Myocyte (in vitro differentiated cells): ENCODE measurements at regions not wholly inside any gene's neighbourhood (a gene's known extent, or its start where the extent isn't known, plus 50 kb on each side); places are given as distances from the start of the nearest gene placed in this dataset.
A peak's percentile ranks its signal among the peaks of the same experiment; 100 is the strongest.

Experiments used
- DNase-seq: peaks from one replicate; pipeline ENCODE4 v3.0.0-alpha.2; 2012; ENCODE audit warnings: low read depth

DNA sequence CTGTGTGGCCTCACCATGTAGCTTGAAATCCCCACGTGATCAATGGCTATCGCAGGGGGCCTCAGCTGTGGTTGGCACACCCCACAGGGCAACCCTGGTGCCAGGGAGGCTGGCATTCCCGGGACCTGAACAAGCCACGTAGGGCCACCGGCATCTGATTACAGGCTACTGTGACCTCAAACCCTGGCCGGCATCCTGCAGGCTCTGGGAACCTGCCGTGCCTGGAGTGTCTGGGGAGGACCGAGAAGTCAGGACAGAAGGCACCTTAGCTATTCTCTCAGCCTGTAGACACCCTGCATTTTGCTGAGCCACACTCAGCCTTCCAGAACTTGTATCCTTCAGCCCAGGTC lies 213.0 kb downstream of the GLI2 start:
- DNase-seq, result peak; percentile 44

DNA sequence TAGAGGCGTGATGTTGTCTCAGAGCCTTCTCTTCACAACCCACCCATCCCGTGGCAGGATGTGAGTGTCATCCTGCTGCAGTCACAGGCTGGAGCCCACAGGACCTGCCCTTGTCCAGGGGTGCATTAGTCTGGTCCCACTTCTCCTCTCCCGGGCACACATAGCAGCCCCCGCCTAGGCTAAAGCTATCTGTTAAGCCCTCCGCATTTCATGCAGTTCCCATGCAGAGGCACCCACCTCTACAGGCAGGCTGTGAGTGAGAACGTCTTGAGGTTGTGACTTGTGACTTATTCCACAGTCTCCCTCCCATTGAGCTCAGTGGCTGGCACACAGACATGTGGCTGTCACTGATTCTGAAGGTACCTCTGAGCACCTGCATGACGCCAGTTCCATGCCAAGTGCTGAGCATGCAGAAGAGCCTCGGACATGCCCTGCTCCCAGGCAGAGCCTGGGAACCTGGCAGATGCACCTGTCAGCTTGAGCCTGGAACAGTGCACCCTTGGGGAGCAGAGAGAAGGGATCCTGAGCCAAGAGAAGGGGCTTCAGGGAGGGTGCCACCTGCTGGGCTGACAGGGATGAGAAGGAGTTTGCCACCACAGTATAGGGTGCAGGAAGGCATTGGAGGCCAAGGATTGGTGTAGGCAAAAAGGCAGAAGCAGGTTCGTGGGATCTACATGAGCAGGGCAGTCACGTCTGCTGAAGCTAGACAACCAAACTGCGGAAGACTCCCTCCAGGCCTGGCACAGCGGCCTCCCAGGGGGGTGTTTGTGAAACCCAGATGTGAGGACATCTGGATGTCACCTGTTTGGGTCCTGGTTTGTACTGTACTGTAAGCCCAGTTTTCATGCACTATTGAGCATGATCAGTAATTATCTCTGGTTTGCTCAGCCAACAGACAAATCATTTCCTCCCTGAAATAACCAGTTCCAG lies 213.6 kb downstream of the GLI2 start:
- DNase-seq, result peak; percentile 47

DNA sequence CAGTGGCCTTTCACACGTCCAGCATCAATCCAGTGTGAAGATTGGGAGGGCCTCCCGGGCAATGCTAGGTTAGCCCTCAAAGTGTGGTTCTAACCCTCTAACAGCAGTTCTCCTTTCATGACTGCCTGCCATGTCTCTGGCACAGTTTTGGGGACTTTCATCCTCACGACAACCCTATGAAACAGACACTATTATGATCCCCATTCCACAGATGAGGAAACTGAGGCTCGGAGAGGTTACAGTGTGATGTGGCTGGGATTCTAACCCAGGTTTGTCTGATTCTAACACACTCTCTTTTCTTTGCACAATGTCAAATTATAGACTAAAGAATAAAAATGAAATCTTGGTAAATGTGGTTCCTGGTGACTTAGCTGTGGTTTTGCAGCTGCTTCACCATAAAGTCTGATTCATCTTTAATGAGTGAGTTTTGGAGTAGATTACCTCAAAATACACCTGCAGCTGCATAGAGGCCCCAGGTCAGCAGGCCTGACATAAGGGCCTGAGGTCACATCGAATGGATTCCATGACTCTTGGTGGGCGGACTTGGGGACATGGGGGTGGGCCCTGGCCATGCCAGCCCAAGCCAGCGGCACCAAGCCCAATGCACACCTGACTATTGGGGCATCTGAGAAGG lies 214.4 kb downstream of the GLI2 start:
- no peak for DNase-seq

DNA sequence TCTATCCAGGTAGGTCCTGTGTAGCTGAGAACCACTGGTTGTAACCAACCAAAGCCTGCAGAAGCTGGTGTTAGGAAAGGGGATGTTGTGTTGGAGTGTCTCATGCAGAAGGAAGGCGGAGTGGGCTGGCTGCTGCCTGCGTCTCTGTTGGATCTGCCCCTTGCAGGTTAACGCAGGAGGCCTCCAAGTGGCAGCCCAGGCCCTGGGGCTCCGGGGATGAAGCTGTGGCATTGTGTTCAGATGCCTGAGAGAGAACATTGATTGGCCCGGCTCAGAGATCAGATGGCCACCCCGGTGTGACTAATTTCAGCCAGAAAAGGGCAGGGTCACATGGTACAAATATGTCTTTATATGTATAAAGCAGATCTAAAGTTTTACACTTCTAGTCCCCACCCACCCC lies 216.0 kb downstream of the GLI2 start:
- no peak for DNase-seq

DNA sequence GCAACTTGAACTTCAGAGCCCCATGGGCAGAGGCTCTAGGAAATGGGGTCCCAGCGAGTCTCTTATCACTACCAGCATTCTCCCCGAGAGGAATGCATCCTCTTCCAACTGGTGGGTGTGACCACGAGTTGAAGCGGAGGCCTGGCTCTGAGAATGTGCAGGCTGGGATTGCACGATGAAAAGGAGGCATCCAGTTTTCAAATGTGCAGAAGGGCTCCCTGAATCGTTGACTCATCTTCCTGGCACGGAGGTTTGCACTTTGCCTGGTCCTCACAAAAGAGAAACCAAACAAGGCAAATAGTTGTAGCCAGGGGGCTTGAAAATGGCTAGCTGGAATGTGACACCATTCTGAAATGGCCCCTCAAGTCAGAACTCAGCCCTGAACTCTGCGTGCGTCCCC lies 216.7 kb downstream of the GLI2 start:
- DNase-seq, result no peak

DNA sequence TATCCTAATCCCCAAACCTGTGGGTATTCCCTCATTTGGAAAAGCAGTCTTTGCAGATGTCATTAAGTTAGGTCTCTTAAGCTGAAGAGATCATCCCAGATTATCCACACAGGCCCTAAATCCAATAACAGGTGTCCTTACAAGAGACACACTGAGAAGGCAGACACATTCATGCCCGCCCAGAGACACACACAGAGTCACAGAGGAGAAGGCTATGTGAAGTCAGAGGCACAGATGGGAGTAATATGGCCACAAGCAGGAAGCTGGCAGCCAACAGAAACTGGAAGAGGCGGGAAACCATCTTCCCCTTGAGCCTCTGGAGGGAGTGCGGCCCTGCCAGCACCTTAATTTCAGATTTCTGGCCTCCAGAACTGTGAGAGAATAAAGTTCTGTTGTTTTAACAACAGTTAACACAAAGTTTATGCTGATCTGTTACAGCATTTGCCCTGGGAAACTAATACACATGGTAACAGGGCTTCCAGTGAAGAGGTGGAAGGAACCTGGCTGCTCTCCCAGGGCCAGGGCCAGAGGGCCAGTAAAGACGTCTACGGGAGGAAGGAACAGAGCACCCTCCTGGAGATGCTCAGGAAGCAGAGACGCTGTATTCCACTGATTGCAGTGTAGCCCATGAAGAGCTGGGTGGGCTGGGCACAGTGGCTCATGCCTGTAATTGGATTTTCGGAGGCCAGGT lies 217.5 kb downstream of the GLI2 start:
- no peak for DNase-seq

DNA sequence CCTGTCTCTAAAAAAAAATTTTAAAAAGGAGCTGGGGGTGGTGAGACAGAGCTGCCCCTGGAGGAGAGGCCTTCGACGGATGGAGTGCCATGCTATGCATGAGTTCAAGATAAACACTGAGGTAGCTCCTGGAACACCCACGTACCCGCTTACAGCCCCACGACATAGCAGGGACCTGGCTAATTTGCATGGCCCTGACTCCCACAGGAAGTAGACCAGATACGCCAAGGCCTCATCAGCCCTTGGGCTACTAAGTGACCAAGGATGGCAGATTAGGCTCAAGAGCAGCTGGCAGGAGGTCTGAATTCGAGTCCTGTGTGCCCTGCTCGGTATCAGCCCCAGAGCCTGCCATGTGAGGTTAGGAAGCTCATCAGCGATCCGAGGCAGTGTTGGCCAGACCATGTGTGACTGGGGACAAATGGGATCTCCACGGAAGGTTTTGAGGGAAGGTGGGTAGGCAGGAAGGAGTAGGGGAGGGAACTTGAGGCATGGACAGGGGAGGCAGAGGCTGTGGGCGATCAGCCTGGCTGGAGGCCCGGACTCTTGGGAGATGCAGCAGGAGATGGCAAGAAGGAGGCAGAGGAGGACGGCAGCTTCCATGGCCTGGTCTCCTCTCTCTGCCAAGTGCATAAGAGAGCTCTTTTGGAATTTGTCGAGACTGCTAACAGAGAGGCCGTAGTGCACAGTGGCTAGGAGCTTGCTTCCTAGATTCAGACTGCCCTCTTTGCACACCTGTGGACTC lies 218.3 kb downstream of the GLI2 start:
- no peak for DNase-seq

DNA sequence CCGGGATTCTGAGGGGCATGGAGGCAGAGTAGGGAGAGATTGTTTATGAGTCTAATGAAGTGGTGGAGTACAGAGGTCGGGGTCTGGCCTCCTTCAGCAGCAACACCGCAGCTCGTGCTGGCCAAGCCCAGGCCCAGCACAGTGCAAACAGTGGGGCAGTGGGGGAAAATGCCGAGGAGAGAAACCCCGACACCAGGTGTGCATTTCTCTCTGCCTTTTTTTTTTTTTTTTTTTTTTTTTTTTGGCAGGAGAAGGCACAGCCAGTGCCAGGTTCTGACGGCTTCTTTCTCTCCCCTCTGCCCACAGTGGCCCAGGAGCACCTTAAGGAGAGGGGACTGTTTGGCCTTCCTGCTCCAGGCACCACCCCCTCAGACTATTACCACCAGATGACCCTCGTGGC lies 219.3 kb downstream of the GLI2 start:
- DNase-seq, result no peak

DNA sequence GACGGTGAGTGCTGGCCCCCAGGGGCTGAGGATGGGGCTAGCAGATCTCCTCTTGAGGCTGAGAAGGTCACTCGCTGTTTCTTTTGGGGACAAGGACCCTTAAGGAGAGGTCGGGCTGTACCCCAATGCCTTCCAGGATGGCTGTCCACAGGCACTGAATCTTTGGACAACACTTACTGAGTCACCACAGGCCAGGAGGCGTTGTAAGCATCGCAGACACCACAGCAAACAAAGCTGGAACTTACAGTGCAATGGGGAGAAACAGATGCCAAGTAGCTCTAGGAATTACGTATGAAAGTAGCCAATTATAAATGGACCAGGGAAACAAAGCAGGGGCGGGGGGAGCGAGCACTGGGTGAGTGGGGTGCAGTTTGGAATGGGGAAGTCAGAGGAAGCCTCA lies 219.8 kb downstream of the GLI2 start:
- DNase-seq, result no peak

DNA sequence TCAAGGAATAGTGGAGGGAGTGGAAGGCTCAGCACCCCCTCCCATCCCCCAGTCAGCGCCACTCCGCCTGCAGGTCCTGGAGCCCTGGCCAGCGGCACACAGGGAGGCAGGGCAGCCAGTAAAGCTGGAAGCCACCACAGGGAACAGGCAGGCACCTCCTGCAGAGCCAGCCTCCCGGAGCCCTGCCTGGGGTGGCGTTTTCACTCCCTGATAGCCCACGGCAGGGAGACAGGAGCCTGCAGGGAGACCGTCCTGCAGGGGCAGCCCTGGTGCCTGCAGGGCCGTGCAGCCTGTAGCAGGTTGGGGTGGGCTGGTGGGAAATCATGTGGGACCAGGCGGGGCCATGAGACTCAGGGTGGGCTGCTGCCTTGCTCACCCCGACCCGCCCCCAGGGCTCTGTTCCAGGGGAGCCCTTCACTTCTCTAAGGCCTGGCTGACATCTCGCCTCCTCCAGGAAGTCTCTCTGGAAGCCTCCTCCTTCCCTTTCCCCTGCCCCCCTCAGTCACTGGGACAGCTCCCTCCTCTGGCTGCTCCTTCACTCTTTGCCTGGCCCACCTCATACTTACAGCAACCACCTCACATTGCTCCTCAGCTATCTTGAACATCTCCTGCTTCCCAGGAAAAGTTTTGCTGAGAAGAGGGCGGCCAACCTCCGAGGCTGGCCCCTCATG lies 221.0 kb downstream of the GLI2 start:
- no peak for DNase-seq

DNA sequence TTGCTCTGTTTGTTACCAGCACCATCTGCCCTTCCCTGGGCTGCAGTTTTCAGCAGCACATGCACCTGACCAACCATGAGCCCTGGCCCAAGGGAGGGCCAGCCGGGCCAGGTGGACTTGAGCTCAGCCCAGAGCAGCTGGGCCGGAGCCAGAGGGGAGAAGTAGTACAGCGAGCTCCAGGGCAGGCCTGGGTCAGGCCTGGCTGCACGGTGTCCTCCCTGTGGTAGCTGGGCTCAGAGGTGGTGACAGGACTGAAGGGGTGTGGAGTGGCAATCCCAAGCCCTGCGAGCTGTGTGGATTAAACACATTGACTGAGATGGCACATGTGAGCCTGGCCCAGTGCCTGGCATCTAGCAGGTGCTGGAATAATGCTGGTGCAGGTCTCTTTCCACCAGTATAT lies 222.2 kb downstream of the GLI2 start:
- DNase-seq, result no peak

DNA sequence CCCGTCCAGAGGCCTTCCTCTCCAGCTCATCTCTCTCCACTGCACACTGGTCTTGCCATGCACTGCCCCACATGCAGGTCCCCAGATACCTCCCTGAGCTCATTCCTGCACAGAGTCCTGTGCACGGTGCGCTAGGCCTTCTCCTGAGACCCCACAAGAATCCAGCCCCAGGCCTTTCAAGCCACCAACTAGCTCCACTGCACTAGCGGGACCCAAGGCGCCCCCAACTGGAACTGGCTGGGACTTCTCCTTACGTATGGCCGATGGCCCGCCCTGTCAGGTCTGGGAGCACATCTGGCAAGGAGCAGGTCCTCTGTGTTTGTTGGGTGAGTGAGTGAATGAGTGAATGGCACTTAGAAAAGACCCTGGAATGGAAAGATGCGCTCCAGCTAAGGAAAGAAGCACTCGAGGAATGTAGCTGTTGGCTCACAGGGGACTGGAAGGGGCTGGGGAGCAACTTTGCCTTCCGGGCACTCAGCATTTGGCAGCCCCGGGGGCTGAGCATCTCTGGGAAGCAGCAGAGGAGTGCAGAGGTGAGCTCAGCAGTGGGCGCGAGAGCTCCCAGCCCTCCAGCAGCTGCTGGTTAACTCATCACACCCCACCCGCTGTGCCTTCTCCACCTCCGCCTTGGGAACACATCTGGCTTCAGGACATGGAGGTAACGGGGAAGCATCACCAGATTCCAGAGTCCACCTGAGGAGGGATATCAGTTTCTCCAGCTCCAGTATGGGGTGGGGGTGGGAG lies 223.1 kb downstream of the GLI2 start:
- DNase-seq, result no peak

DNA sequence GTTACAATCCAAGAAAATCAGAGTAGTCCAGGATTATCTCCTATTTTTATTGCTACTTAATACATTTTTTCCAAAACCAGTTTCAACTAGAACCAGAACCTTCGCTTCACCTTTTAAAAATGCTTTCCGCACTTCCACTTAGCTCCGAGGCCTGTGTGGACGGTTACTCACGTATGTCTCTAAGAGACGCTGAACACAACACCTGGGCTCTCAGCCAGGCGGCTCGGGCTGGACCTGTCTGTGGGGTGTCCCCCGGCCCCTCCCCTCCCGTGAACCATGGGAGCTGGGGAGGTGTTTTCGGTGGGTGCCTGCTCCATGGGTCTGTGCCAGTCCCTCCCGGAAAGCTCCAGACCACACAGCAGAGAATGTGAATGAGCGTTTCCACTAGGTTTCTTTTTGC lies 223.8 kb downstream of the GLI2 start:
- no peak for DNase-seq

DNA sequence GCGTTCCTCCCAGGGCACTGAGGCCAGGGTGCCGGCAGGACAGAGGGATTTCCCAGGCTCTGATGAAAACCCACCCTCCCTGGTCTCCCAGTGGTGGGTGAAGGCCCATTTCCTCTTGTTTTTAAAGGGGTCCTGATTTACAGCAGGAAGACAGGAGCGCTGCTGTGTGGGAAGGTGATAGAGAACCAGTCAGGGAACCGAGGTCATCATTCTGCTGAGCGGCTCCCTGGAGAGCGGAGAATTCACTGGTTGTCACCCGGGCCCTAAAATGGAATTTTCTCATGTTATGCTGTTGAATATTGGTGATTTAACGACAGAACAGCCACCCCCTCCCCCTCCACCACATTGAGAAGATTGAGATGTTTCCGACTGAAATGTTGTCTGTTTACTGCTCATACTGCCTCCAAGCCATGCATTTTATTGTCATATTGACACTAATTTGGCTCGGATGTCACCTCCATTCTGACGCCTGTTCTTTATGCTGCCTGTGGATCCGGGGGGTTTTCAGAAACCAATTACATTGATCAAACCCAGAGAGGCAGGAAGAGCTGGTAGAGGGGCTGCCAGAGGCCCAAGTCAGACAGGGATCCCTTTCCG lies 225.2 kb downstream of the GLI2 start:
- no peak for DNase-seq

DNA sequence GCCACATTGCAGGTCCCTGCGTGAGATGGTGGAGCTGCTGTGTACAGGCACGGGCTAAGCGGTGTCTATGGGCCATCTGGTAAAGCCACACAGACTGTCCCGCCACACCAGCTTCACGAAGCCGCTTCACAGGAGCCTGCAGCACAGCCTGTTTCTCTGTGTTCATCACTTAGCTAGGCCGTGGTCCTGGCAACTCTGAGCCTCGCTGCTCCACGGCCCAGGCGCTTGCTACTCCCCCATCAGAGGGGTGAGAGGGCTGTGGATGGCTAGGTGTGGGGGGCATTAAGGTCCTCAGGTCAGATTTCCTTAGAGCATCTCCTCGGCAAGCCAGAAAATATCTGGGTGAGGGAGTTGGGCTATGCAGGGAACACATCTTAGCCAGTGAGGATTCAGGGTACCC lies 225.7 kb downstream of the GLI2 start:
- no peak for DNase-seq

DNA sequence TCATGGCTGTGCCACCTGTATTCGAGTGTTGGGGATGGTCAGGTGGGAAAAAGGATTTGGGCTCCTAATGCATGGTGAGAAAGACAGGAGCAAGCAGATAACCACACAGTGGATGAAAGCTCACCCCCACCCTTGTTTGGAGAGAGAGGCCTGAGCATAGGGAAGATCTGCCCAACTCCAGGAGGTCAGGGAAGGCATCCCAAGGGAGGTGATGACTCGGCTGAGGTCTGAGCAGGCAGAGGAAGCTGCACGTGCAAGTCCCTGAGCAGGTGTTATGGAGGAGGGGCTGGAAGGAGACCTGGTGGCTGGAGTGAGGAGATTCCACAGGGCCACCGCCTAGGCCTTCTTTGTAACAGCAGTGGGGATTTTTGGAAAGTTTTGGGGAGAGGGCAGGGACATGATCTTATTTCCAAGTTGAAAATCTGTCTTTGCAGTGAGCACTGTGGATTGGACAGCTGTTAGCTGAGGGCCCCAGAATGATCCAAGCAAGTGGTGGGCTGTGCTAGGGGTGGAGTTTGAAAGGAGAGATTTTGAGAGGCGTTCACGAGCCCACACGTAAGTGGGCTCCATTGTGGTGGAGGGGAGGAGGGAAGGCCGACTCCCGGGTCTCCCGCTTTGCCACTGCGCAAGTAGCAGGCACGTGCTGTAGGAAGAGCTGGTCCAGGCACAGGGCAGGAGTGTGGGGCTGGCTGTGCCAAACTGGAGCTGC lies 228.5 kb downstream of the GLI2 start:
- peak; percentile 7 for DNase-seq

DNA sequence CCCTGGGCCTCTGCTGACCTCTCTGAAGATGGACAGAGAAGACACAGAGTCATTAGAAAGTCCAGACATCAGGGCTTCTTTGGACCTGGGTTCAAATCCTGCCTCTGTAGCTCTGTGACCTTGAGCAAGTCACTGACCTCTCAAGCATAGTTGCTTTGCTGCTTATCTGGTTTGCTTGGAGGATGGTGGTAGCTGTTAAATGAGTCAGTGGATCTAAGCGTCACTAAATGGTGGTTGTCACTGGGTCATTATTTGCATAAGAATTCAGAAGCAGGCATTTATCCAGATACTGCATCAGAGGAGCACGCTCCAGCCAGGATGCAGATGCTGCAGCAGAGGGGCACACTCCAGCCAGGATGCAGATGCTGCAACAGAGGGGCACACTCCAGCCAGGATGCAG lies 229.2 kb downstream of the GLI2 start:
- no peak for DNase-seq

DNA sequence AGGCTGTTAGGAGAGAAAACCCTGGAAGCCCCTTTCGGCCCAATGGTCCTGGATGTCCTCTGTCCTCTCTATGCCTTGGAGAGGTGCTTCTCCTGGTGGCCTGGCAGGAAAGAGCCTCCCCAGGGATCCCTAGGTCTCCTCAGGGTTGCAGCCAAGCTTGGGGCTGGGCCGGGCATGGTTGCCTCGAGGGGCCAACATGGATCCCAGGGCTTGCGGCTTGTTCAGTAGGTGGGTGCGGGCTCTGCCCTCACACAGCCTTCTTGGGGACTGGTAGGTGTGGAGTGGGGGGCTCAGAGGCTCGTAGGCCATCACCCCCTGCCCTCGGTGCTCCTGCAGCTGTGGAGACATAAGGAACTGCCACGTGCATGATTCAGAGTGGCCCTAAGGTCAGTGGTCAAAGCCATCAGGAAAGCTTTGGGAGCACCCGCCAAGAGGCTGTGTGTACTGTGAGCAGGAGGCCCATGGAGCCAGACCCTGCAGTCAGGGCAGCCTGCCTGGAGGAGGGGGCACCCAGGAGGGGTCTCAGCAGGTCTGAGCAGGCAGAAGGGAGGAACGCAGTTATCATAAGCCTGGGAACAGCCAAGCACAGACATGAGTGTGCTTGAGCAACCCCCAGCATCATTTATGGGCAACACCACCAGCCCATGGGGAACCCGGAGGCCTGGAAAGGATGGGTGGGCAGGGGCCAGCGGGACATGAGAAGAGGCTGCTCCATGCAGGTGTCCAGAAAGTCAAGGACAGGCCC lies 231.0 kb downstream of the GLI2 start:
- DNase-seq, result no peak
